ENCODE measurements at regions not wholly inside any gene's neighbourhood (a gene's known extent, or its start where the extent isn't known, plus 50 kb on each side); places are given as distances from the start of the nearest gene placed in this dataset.

- 92 to 100% methylated on average over 5 to 6 of the region's 6 CpGs for WGBS, 2 experiments (ENCODE audit: insufficient coverage in 1 of 2, insufficient read length in 1 of 2)
- no peaks in the 10 kb centered on the region for H3K36me3 ChIP-seq (ENCODE audit: control insufficient read depth, insufficient read depth, low read length)
- H3K27ac ChIP-seq (ENCODE audit: low read depth, low read length): no peak overlapping the region
- Mint-ChIP-seq H3K27me3 (ENCODE audit: insufficient read depth) (no peaks in the 10 kb centered on the region), H3K9me3 (peaks cover 2% of the 10 kb centered on the region), H3K4me1 (peaks cover 2% of the 10 kb centered on the region), H3K27ac (no peak overlapping the region), H3K4me3 (no peak overlapping the region), H3K36me3 (ENCODE audit: low read depth) (no peaks in the 10 kb centered on the region)
- H3K9me3 ChIP-seq (ENCODE audit: control insufficient read depth, low read length): no peaks in the 10 kb centered on the region
- no peak for TF ChIP-seq CTCF (conservative IDR thresholded peaks at IDR 0.05)
- H3K9ac ChIP-seq (ENCODE audit: extremely low read depth, low read length, poor library complexity, severe bottlenecking): no peak overlapping the region
- no peaks in the 10 kb centered on the region for H3K4me1 ChIP-seq (ENCODE audit: control insufficient read depth, insufficient read depth, low read length)
- no peak for DNase-seq
- no peaks in the 10 kb centered on the region for H3K27me3 ChIP-seq (ENCODE audit: control insufficient read depth, insufficient read depth, low read length, poor library complexity, severe bottlenecking)
- no peak overlapping the region for H3K4me3 ChIP-seq (ENCODE audit: low read length)
Observed at GRCh38 chr6:71204741-71205140, 83.9 kb upstream of the OGFRL1 start.

- Histone ChIP-seq H3K4me3 (ENCODE audit: low read length) (no peak overlapping the region), H3K27me3 (ENCODE audit: control insufficient read depth, insufficient read depth, low read length, poor library complexity, severe bottlenecking) (no peaks in the 10 kb centered on the region), H3K27ac (ENCODE audit: low read depth, low read length) (no peak overlapping the region), H3K9ac (ENCODE audit: extremely low read depth, low read length, poor library complexity, severe bottlenecking) (no peak overlapping the region), H3K36me3 (ENCODE audit: control insufficient read depth, insufficient read depth, low read length) (no peaks in the 10 kb centered on the region), H3K4me1 (ENCODE audit: control insufficient read depth, insufficient read depth, low read length) (no peaks in the 10 kb centered on the region), H3K9me3 (ENCODE audit: control insufficient read depth, low read length) (no peaks in the 10 kb centered on the region)
- Mint-ChIP-seq H3K27ac (no peak overlapping the region), H3K4me1 (peaks cover 2% of the 10 kb centered on the region), H3K9me3 (peaks cover 2% of the 10 kb centered on the region), H3K4me3 (no peak overlapping the region), H3K27me3 (ENCODE audit: insufficient read depth) (no peaks in the 10 kb centered on the region), H3K36me3 (ENCODE audit: low read depth) (no peaks in the 10 kb centered on the region)
- DNase-seq: no peak
- WGBS, 2 experiments (ENCODE audit: insufficient coverage in 1 of 2, insufficient read length in 1 of 2): 89% methylated on average over 2 of the region's 3 CpGs; no CpG with 5 or more reads in 1 of the 2 experiments
- no peak for TF ChIP-seq CTCF (conservative IDR thresholded peaks at IDR 0.05)
Observed at GRCh38 chr6:71205336-71205956, 83.2 kb upstream of the OGFRL1 start.

- Mint-ChIP-seq H3K27ac (no peak overlapping the region), H3K4me1 (peaks cover 2% of the 10 kb centered on the region), H3K9me3 (no peaks in the 10 kb centered on the region), H3K36me3 (ENCODE audit: low read depth) (no peaks in the 10 kb centered on the region), H3K27me3 (ENCODE audit: insufficient read depth) (no peaks in the 10 kb centered on the region), H3K4me3 (no peak overlapping the region)
- 85% methylated on average over 2 of the region's 2 CpGs; no CpG with 5 or more reads in 1 of the 2 experiments for WGBS, 2 experiments (ENCODE audit: insufficient coverage in 1 of 2, insufficient read length in 1 of 2)
- Histone ChIP-seq H3K9me3 (ENCODE audit: control insufficient read depth, low read length) (no peaks in the 10 kb centered on the region), H3K27me3 (ENCODE audit: control insufficient read depth, insufficient read depth, low read length, poor library complexity, severe bottlenecking) (no peaks in the 10 kb centered on the region), H3K27ac (ENCODE audit: low read depth, low read length) (no peak overlapping the region), H3K9ac (ENCODE audit: extremely low read depth, low read length, poor library complexity, severe bottlenecking) (no peak overlapping the region), H3K4me1 (ENCODE audit: control insufficient read depth, insufficient read depth, low read length) (no peaks in the 10 kb centered on the region), H3K4me3 (ENCODE audit: low read length) (no peak overlapping the region), H3K36me3 (ENCODE audit: control insufficient read depth, insufficient read depth, low read length) (no peaks in the 10 kb centered on the region)
- DNase-seq: no peak
- no peak for TF ChIP-seq CTCF (conservative IDR thresholded peaks at IDR 0.05)
Observed at GRCh38 chr6:71206089-71206488, 82.5 kb upstream of the OGFRL1 start.

Data from endodermal cell (in vitro differentiated cells).